ENCODE measurements at regions not wholly inside any gene's neighbourhood (a gene's known extent, or its start where the extent isn't known, plus 50 kb on each side); places are given as distances from the start of the nearest gene placed in this dataset.

DNA sequence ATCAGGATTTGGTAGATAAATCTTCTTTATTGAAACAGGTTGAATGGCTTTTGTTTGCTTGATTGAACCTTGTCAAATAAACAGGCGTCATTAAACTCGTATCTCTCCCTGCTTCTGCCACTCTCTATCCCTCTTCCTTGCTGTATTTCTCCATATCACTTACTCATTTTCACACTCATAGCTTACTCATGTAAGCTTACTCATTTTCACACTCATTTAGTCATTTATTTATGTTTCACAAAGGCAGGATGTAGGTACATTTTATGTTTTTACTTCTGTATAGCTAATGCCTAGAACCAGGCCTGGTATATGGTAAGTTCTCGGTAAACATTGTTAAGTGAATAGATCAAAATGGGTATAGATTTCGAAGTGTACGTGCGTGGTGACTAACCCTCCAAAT lies 450.0 kb downstream of the PMP22 start:
- TF ChIP-seq ZNF563 (CRISPR knock-in tag; IDR thresholded peaks at IDR 0.05) (no peak), SRSF1 (optimal IDR thresholded peaks at IDR 0.05; ENCODE audit: low read depth, low read length) (no peak), TP53 (CRISPR knock-in tag; conservative IDR thresholded peaks at IDR 0.05) (no peak), MTA1 (CRISPR knock-in tag; IDR thresholded peaks at IDR 0.05; ENCODE audit: borderline replicate concordance) (no peak), ZFY (CRISPR knock-in tag; IDR thresholded peaks at IDR 0.05) (no peak), SNAI1 (CRISPR knock-in tag; IDR thresholded peaks at IDR 0.05; ENCODE audit: borderline replicate concordance) (no peak), FOXP1 (IDR thresholded peaks at IDR 0.05) (no peak), FOXP1 (CRISPR knock-in tag; IDR thresholded peaks at IDR 0.05) (no peak)
- TF ChIP-seq, protein P1, sequence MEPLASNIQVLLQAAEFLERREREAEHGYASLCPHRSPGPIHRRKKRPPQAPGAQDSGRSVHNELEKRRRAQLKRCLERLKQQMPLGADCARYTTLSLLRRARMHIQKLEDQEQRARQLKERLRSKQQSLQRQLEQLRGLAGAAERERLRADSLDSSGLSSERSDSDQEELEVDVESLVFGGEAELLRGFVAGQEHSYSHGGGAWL (CRISPR knock-in tag; IDR thresholded peaks at IDR 0.05) = no peak
- TF ChIP-seq, protein P2, sequence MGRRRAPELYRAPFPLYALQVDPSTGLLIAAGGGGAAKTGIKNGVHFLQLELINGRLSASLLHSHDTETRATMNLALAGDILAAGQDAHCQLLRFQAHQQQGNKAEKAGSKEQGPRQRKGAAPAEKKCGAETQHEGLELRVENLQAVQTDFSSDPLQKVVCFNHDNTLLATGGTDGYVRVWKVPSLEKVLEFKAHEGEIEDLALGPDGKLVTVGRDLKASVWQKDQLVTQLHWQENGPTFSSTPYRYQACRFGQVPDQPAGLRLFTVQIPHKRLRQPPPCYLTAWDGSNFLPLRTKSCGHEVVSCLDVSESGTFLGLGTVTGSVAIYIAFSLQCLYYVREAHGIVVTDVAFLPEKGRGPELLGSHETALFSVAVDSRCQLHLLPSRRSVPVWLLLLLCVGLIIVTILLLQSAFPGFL (CRISPR knock-in tag; IDR thresholded peaks at IDR 0.05) = no peak
- TF ChIP-seq, protein P3, sequence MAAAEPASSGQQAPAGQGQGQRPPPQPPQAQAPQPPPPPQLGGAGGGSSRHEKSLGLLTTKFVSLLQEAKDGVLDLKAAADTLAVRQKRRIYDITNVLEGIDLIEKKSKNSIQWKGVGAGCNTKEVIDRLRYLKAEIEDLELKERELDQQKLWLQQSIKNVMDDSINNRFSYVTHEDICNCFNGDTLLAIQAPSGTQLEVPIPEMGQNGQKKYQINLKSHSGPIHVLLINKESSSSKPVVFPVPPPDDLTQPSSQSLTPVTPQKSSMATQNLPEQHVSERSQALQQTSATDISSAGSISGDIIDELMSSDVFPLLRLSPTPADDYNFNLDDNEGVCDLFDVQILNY (CRISPR knock-in tag; conservative IDR thresholded peaks at IDR 0.05) = no peak
- TF ChIP-seq, protein P4, sequence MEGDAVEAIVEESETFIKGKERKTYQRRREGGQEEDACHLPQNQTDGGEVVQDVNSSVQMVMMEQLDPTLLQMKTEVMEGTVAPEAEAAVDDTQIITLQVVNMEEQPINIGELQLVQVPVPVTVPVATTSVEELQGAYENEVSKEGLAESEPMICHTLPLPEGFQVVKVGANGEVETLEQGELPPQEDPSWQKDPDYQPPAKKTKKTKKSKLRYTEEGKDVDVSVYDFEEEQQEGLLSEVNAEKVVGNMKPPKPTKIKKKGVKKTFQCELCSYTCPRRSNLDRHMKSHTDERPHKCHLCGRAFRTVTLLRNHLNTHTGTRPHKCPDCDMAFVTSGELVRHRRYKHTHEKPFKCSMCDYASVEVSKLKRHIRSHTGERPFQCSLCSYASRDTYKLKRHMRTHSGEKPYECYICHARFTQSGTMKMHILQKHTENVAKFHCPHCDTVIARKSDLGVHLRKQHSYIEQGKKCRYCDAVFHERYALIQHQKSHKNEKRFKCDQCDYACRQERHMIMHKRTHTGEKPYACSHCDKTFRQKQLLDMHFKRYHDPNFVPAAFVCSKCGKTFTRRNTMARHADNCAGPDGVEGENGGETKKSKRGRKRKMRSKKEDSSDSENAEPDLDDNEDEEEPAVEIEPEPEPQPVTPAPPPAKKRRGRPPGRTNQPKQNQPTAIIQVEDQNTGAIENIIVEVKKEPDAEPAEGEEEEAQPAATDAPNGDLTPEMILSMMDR (CRISPR knock-in tag; IDR thresholded peaks at IDR 0.05) = no peak

Data from HepG2 (cell line).